Right lobe of liver (tissue), 4 donors: ENCODE measurements at regions not wholly inside any gene's neighbourhood (a gene's known extent, or its start where the extent isn't known, plus 50 kb on each side); places are given as distances from the start of the nearest gene placed in this dataset.

Source experiments
- CTCF ChIP-seq, 4 donors: fragments of 200-600 bp in 3 of 4; fragments of 450-650 bp in 1 of 4; IDR thresholded peaks; one replicate each; pipeline versions ENCODE4 v1.5.1 to v1.8.0; 2016 to 2022; ENCODE audit warnings: antibody characterized with exemption in 4 of 4, mild to moderate bottlenecking in 2 of 4
- POLR2A ChIP-seq: fragments of 450-650 bp; IDR thresholded peaks from one replicate; pipeline ENCODE4 v1.6.1; 2017; ENCODE audit warnings: antibody characterized with exemption, mild to moderate bottlenecking
- donor health status: DM: no; HTN: no; CAD: no.
- donor health status: DM: no; HTN: no; CAD: no.
- donor health status: DM: no; HTN: yes; CAD: no.

GRCh38 chr13:68026077-68026476 is 795.9 kb upstream of the PCDH9 start:
- no peak for TF ChIP-seq CTCF (IDR thresholded peaks at IDR 0.05)
- no peak for TF ChIP-seq POLR2A
